Epithelial cell of prostate (primary cell): ENCODE measurements at regions not wholly inside any gene's neighbourhood (a gene's known extent, or its start where the extent isn't known, plus 50 kb on each side); places are given as distances from the start of the nearest gene placed in this dataset.

Experiments
- DNase-seq: peaks from one replicate; pipeline ENCODE4 v3.0.0-alpha.2; 2011; ENCODE audit warnings: low read depth, low spot score
- H3K27ac ChIP-seq: fragments of 450-650 bp; 2 replicates; pipeline ENCODE4 v1.5.1; 2017; ENCODE audit warnings: mild to moderate bottlenecking

DNA sequence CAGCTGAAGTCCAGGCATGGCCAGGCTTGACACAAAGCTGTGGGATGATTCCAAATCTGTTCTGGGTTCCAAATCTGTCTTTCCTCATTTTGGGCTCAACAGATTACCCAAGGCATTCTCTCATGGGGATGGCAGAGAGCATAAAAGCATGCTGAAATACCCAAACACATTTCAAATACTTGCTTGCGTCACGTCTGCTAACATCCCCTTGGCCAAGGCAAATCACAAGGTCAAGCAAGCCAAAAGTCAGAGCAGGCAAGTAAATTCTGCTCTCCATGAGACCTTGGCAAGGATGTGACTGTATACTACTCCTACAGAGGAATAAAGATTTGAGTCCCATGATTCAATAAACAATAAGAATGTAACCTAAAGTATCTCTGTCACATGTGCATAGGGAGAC is 306.7 kb downstream of the EPB41L4A start:
- H3K27ac ChIP-seq = no peak overlapping the region
- DNase-seq = no peak

GRCh38 chr5:112109331-112110007 is 309.6 kb downstream of the EPB41L4A start:
- DNase-seq = peak; percentile 90

GRCh38 chr5:112106878-112107277 is 312.2 kb downstream of the EPB41L4A start:
- no peak overlapping the region for H3K27ac ChIP-seq
- DNase-seq = no peak

More at GRCh38 chr5:112109331-112110007, 309.6 kb downstream of the EPB41L4A start:
- H3K27ac ChIP-seq = peak overlapping the region; percentile 22

DNA sequence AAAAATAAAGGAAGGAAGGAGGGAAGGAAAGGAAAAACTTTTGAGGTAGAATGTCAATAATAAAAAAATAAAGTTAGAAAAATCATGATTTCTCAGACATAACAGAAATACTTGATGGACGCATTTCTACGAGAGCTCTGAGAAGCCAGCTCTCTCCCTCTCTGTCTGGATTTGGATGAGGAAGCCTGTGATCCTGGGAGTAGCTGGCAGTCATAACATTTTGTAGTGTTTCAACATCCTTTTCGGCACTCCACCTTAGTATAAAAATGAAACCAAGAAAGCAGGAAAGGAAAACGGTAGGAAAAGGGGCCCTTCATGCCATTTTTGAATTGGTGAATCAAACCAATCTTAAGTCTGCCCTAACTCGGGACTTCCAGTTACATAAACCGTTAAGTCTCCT is 321.3 kb downstream of the EPB41L4A start:
- H3K27ac ChIP-seq = no peak overlapping the region
- DNase-seq = no peak

DNA sequence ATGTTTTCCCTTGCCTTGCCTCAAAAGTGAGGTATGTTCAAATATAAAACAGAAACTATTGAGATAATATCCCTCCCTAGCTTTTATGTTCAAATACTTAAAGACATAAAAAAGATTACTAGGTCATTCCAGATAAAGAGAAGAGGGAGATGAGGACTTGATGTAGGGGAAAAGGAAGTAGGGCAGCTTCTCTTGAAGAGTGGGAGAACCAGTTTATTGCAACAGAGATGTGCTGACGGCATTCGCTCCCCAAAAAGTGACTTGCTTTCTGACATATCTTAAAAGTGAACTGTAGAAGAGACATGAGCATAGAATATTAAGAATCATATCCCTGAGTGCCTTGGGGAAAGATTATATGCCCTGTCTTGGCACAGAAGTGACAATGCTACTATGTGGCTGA is 330.2 kb upstream of the NREP start:
- H3K27ac ChIP-seq = no peak overlapping the region
- DNase-seq = no peak

DNA sequence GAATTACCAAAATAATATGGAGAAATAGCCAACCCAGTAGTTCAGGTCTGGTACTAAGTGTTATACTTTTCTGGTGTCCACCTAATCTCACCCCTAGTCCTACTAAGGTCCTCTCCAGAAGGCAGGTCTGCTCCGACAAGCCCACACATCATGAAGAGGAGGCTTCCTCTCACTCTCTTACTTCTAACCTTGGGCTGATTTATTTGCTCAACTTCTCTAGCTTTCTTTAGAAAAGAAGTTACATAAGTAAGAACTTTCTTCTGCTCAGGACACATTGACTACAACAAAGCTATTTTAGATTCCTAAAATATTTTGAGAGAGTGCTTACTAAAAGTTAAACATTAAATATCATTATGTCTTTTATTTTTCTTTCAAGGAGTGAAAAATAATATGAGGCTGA is 329.7 kb upstream of the NREP start:
- no peak for DNase-seq
- H3K27ac ChIP-seq = no peak overlapping the region

DNA sequence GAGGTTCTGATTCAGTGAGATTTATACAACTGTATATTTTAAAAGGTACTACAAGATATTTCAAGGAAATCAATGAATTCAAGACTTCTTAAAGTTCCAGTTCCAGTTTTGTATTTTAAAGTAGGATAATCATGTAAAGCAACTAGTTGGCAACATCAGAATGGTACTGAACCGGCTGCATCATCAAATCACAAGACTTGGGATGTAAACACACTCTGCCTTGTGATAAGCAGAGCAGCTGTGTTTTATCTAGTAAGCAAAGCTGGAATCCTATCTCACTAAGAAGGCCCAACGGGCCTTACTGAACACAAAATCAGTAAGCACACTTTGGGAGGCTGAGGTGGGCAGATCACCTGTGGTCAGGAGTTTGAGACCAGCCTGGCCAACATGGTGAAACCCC is 327.2 kb upstream of the NREP start:
- H3K27ac ChIP-seq = no peak overlapping the region
- DNase-seq = no peak

DNA sequence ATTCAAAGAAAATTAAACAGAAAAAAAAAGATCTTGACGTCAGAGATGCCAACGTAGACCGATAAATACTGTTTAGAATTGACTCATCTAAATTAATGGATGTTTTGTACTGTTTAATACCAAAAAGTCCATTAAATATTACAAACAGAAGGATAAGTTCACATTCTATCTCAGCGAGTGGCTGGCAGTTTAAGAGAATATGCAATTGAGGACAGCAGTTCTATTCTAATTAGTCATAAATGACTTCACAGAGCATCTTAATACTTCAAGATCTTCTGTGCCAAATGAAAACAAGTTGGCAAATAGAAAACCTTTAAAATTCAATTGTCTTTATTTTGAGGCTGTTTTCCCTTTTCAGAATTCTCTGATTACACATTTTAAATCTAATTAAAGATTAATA is 326.6 kb upstream of the NREP start:
- DNase-seq = no peak

GRCh38 chr5:112077180-112077579 is 320.2 kb upstream of the NREP start:
- DNase-seq = no peak
- no peak overlapping the region for H3K27ac ChIP-seq

More for the DNA sequence above, 326.6 kb upstream of the NREP start:
- H3K27ac ChIP-seq = no peak overlapping the region

DNA sequence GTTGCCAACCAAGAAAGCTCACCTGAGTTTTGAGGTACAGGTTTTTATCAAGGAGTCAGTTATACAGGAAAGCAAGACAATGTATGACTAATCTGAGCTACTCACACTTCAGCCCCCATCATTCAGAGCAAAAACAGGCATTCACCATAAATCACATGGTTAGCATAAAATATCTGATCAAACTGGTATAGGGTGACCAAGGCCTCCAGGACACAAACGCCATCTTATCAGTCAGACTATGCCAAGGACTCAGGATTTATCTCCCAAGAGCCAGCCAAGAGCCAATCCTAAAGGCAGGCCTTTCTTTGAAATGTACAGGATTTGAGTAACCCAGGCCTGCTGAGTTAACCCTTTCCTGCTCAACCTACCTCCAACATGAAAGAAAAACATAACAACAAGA is 313.0 kb upstream of the NREP start:
- DNase-seq = no peak
- H3K27ac ChIP-seq = no peak overlapping the region

GRCh38 chr5:112069329-112069728 is 312.3 kb upstream of the NREP start:
- no peak overlapping the region for H3K27ac ChIP-seq

DNA sequence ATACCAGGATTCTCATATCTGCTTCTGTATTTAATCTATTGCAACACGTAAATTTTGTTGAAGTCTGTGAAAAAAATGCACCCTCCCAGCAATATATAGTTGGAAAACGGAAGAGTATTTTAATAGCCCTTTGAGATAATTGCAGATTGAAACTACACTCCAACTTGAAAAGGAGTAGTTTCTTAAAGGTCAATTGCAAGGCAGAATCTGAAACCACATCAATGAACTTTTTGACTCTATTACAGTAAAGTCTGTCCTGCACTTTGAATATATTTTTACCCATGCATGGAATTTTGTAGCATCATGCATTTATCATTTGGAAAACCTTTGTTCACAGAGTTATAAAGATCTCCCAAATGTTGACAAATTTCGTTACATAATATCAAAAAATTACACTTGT is 311.6 kb upstream of the NREP start:
- no peak for DNase-seq
- H3K27ac ChIP-seq = no peak overlapping the region

More at GRCh38 chr5:112069329-112069728, 312.3 kb upstream of the NREP start:
- no peak for DNase-seq

DNA sequence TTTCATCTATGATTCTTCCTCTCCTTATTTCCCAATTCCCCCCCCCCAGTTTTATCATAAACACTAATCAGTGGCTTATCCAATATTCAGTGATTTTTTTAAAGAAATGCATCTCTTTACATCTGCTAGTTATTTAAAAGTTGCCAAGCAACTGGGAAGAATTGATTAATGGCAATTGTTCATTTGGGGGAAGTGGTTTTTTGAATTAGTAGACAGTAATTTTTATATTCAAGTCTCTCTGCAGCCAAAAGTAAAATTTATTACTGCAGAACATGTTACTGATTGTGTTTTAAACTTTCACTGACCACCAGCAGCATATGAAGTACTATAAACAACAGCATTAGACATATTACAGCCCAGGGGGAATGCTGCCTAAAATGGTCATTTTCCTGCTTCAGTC is 308.8 kb upstream of the NREP start:
- no peak for DNase-seq
- no peak overlapping the region for H3K27ac ChIP-seq

- DNase-seq = no peak
- H3K27ac ChIP-seq = no peak overlapping the region
These were observed 308.0 kb upstream of the NREP start for GRCh38 chr5:112064956-112065355.

- H3K27ac ChIP-seq = no peak overlapping the region
- DNase-seq = no peak
These were observed 307.3 kb upstream of the NREP start for GRCh38 chr5:112064271-112064701.

DNA sequence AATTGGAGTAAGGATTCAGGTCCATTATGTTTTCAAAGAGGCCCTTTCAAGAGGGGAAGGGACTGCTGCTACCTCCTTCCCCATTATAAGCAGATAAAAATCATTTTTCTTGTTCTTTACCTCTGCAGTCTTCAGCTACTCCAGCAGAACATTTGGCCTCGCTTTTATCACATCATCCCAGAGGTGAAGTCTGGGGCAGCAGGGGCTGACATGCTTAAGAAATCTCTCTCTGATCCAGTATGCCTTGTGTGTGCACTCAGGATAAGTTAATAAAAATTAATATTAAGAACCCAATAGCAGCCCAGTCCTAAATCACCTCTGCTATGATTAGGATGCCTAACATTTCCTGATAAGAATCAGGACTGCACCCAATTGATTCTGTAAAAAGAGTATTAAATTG is 306.9 kb upstream of the NREP start:
- no peak overlapping the region for H3K27ac ChIP-seq
- no peak for DNase-seq

DNA sequence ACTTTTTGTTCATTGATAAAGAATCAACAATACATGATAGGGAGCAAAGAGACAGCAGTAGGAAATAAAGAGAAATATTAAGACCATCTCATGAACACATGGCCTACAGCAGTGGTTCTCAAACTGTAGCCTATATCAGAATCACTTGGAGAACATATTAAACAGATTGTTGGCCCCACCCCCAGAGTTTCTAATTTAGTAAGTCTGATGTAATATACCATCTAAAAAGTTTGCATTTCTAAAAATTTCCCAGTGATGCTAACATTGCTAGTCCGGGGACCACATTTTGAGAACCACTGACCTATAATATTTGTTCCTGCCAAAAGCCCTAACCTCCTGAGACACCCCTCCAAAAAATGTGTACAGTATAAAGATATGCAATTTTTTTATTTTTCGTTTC is 306.2 kb upstream of the NREP start:
- H3K27ac ChIP-seq = no peak overlapping the region

DNA sequence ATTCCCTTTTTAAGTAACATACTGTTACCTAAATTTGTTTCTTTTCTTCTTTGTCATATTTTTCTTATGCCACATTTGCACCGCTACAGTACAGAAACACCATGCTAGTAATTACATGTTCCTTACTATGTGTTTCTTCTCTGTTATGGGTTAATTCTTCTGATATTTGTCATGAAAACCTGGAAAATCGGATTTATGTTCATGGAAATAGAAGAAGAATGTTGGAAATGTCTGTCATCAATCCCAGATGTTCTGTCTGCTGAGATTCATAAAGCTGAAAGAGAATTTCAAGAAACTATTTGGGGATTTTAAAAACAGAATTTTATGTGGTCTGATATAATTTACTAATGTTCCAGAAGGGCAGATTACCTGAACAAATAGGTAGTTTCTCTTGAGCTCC is 305.2 kb upstream of the NREP start:
- no peak overlapping the region for H3K27ac ChIP-seq
- no peak for DNase-seq

More for the DNA sequence above, 306.2 kb upstream of the NREP start:
- no peak for DNase-seq

- DNase-seq = no peak
- H3K27ac ChIP-seq = no peak overlapping the region
These were observed 304.7 kb upstream of the NREP start for GRCh38 chr5:112061666-112062065.

- no peak overlapping the region for H3K27ac ChIP-seq
- DNase-seq = no peak
These were observed 302.7 kb upstream of the NREP start for GRCh38 chr5:112059579-112060135.

DNA sequence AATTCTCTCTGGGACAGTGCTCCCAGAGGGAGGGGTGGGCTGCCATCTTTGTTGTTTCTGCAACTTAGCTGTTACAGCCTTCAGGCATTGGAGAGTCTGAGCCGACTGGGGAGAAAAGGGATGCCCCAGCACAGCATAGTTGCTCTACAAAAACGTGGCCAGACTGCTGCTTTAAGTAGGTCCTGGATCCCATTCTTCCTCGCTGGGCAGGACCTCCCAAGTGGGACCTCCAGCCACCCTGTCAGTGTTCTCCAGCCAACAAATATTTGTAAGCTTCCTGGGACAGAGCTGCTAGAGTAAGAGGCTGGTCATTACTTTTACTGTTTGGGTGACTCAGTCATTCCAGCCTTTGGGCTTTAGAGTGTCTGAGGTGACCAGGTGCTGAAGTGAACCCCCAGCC is 292.7 kb upstream of the NREP start:
- no peak overlapping the region for H3K27ac ChIP-seq
- no peak for DNase-seq

DNA sequence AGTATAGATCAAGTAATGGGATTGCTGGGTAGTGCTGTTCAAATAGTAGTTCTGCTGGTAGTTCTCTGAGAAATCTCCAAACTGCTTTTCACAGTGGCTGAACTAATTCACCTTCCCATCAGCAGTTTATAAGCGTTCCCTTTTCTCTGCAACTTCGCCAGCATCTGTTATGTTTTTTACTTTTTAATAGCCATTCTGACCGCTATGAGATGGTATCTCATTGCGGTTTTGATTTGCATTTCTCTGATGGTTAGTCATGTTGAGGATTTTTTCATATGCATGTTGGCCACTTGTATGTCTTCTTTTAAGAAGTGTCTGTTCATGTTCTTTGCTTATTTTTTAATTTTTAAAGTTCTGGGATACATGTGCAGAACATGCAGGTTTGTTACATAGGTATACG is 279.2 kb upstream of the NREP start:
- DNase-seq = no peak
- H3K27ac ChIP-seq = no peak overlapping the region
